ENCODE measurements at regions not wholly inside any gene's neighbourhood (a gene's known extent, or its start where the extent isn't known, plus 50 kb on each side); places are given as distances from the start of the nearest gene placed in this dataset.

GRCh38 chr11:29879560-29879959 is 137.3 kb downstream of the KCNA4 start:
- Histone ChIP-seq H3K9me3 (no peaks in the 10 kb centered on the region), H3K4me3 (no peak overlapping the region), H3K36me3 (no peaks in the 10 kb centered on the region), H3K27me3 (no peaks in the 10 kb centered on the region), H3K27ac (no peak overlapping the region), H3K4me1 (no peaks in the 10 kb centered on the region)
- no peak for DNase-seq (ENCODE audit: low spot score in 2 of 2)
- no peak for TF ChIP-seq POLR2A (IDR thresholded peaks at IDR 0.05)
- TF ChIP-seq POLR2AphosphoS5 (IDR thresholded peaks at IDR 0.05), result no peak
- TF ChIP-seq CTCF (IDR thresholded peaks at IDR 0.05), result no peak
- intact Hi-C loops (cut with DNase I; ENCODE audit: low total_unique reads), result loop anchor here (5.0 kb wide), 2 partner anchors 157 to 342 kb away; no protein-coding TSS in a partner anchor

- Histone ChIP-seq H3K36me3 (no peaks in the 10 kb centered on the region), H3K4me3 (no peak overlapping the region), H3K27ac (no peak overlapping the region), H3K9me3 (peaks cover 0 to 4% of the 10 kb centered on the region in 2 donors), H3K27me3 (no peaks in the 10 kb centered on the region), H3K4me1 (no peaks in the 10 kb centered on the region)
- no peak for TF ChIP-seq POLR2AphosphoS5 (IDR thresholded peaks at IDR 0.05)
- TF ChIP-seq CTCF (IDR thresholded peaks at IDR 0.05), result no peak
- TF ChIP-seq POLR2A (IDR thresholded peaks at IDR 0.05), result no peak
- no peak for DNase-seq (ENCODE audit: low spot score in 2 of 2)
- intact Hi-C loops (cut with DNase I; ENCODE audit: low total_unique reads), result loop anchor here (5.0 kb wide), 2 partner anchors 154 to 339 kb away; no protein-coding TSS in a partner anchor
Observed at GRCh38 chr11:29876192-29876591, 140.6 kb downstream of the KCNA4 start.

GRCh38 chr11:29847219-29847618 is 169.6 kb downstream of the KCNA4 start:
- TF ChIP-seq POLR2A (IDR thresholded peaks at IDR 0.05) (no peak), CTCF (IDR thresholded peaks at IDR 0.05) (no peak), POLR2AphosphoS5 (IDR thresholded peaks at IDR 0.05) (no peak)
- Histone ChIP-seq H3K4me1 (no peaks in the 10 kb centered on the region), H3K27me3 (no peaks in the 10 kb centered on the region), H3K27ac (no peak overlapping the region), H3K9me3 (no peaks in the 10 kb centered on the region), H3K4me3 (no peak overlapping the region), H3K36me3 (no peaks in the 10 kb centered on the region)
- intact Hi-C loops (cut with DNase I; ENCODE audit: low total_unique reads), result no loop called here
- no peak for DNase-seq (ENCODE audit: low spot score in 2 of 2)

- DNase-seq (ENCODE audit: low spot score in 2 of 2), result no peak
- H3K4me3 ChIP-seq, result no peak overlapping the region
- no peaks in the 10 kb centered on the region for H3K9me3 ChIP-seq
- H3K27ac ChIP-seq, result no peak overlapping the region
- H3K4me1 ChIP-seq, result no peaks in the 10 kb centered on the region
- intact Hi-C loops (cut with DNase I; ENCODE audit: low total_unique reads), result no loop called here
- no peaks in the 10 kb centered on the region for H3K27me3 ChIP-seq
- TF ChIP-seq POLR2A (IDR thresholded peaks at IDR 0.05), result no peak
- TF ChIP-seq CTCF (IDR thresholded peaks at IDR 0.05), result no peak
- TF ChIP-seq POLR2AphosphoS5 (IDR thresholded peaks at IDR 0.05), result no peak
- no peaks in the 10 kb centered on the region for H3K36me3 ChIP-seq
Observed at GRCh38 chr11:29844701-29845379, 172.0 kb downstream of the KCNA4 start.

- H3K9me3 ChIP-seq, result no peaks in the 10 kb centered on the region
- intact Hi-C loops (cut with DNase I; ENCODE audit: low total_unique reads), result no loop called here
- no peaks in the 10 kb centered on the region for H3K4me1 ChIP-seq
- H3K27ac ChIP-seq, result no peak overlapping the region
- DNase-seq (ENCODE audit: low spot score in 2 of 2), result no peak
- H3K36me3 ChIP-seq, result no peaks in the 10 kb centered on the region
- no peak overlapping the region for H3K4me3 ChIP-seq
- H3K27me3 ChIP-seq, result no peaks in the 10 kb centered on the region
- TF ChIP-seq POLR2AphosphoS5 (IDR thresholded peaks at IDR 0.05), result no peak
- TF ChIP-seq POLR2A (IDR thresholded peaks at IDR 0.05), result no peak
- TF ChIP-seq CTCF (IDR thresholded peaks at IDR 0.05), result no peak
Observed at GRCh38 chr11:29844031-29844430, 172.8 kb downstream of the KCNA4 start.

Measured in breast epithelium (tissue), 4 donors.